NCI-H446 treated with DMSO at 0.1 percent for 48 hours (cell line): ENCODE measurements at regions not wholly inside any gene's neighbourhood (a gene's known extent, or its start where the extent isn't known, plus 50 kb on each side); places are given as distances from the start of the nearest gene placed in this dataset.
A peak's percentile ranks its signal among the peaks of the same experiment; 100 is the strongest.
"Not testable (repeated sequence)": the region's sequence is repeated elsewhere in the genome, so short reads cannot be mapped to it uniquely, and the experiment has no call there.

Experiments
- DNase-seq: peaks from one replicate; lab custom pipeline; 2025; lab: John Stamatoyannopoulos, UW

DNA sequence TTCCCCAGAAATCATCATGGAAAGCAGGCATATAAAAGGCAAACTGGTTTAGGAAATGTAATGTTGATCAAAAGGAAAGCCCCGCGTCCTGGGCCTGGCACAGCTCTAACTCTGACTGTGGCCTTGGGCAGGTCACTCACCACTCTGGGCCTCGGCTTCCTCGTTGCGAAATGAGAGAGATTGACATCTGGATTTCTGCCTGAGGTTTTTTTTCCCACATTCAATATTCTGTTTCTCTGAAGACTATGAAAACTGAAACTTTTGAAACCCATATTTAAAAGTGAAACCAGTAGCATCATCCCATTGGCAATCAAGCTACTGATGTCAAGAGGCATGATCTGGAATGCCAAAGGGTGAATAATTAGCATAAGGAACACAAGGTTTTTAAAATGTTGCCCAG lies 369.7 kb upstream of the NPVF start:
- DNase-seq: no peak

DNA sequence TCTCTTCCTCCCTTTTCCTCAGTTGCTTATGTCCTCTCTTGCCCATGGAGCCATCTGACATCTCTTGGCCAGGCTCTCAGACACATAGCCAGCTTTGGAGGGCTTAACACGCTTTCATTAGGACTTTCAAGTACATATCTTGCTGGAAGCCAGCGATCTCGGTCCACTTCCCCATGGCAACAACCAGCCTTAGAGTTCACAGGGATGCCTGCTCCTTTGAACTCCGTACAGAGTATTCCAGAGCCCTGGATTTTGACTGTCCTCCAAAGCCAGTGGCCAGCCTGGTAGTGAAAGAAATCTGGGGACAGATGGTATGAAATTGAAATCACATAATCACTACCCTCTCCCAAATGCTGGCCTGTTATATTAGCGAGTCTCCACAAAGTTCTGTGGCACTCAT lies 370.5 kb upstream of the NPVF start:
- peak; percentile 23 for DNase-seq

DNA sequence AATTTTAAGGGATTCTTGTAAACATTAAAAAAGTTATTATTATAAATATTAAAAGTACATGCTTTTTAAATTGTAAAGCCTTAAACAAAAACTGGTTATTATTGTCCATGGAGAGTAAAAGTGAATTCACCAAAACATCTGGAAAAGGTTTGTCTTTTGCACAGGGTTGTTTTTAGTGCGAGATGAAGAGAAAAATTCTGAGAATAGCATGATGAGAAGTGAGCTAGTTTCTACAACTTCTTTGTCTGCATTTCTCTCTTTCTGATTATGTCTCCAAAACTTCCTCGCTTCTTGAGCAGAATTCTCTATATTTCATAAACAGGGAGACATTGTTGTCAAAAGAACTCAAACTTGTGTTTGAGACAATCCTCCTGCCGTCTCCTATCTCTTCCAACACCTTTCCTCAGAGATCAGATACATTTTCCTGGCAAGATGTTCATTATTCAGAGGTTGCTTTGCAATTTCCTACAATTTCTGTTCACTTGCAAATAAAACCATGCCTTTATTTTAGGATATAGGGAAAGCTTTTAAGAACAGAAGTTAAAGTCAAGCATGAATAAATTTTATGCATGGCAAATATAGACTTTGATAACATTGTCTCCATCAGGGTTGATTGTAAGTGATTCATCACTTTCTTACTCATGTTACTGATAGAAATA lies 372.1 kb upstream of the NPVF start:
- DNase-seq: no peak

- not testable (repeated sequence) for DNase-seq
Observed at GRCh38 chr7:25602730-25603426, 374.6 kb upstream of the NPVF start.

DNA sequence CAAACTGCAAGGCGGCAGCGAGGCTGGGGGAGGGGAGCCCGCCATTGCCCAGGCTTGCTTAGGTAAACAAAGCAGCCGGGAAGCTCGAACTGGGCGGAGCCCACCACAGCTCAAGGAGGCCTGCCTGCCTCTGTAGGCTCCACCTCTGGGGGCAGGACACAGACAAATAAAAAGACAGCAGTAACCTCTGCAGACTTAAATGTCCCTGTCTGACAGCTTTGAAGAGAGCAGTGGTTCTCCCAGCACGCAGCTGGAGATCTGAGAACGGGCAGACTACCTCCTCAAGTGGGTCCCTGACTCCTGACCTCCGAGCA lies 375.1 kb upstream of the NPVF start:
- not testable (repeated sequence) for DNase-seq

DNA sequence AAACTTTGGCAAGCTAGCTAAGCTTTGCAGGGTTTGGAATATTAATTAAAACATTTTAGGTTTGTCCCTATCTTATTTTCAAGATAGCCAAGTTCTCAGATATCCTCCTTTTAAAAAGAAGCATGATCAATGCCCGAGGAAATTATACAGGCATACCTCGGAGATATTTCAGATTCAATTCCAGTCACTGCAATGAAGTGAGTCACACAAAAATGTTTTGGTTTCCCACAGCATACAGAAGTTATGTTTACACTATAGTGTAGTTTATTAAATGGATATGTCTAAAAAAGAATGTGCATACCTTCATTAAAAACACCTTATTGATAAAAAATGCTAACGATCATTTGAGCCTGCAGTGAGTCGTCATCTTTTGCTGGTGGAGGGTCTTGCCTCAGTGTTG lies 382.9 kb upstream of the NPVF start:
- no peak for DNase-seq

- DNase-seq: no peak
Observed at GRCh38 chr7:25613912-25614311, 385.6 kb upstream of the NPVF start.

DNA sequence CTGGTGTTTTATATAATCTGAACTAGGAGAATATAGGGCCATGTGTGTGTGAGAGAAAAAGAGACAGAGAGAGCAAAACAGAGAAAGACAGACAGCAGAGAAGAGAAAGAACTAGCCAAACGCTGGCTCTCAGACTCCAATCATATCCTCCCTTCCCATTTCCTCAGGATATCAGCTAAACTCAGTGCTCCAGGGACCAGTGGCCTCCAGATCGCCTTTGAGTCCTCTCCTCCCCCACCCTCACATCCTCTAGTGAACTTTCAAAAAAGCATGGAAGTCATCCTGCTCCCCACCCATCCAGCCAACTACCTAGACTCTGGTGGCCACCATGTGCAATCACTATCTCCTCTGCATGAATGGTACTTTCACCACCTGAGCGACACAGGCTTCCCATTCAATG lies 386.1 kb upstream of the NPVF start:
- no peak for DNase-seq

- no peak for DNase-seq
Observed at GRCh38 chr7:25615003-25615402, 386.7 kb upstream of the NPVF start.

DNA sequence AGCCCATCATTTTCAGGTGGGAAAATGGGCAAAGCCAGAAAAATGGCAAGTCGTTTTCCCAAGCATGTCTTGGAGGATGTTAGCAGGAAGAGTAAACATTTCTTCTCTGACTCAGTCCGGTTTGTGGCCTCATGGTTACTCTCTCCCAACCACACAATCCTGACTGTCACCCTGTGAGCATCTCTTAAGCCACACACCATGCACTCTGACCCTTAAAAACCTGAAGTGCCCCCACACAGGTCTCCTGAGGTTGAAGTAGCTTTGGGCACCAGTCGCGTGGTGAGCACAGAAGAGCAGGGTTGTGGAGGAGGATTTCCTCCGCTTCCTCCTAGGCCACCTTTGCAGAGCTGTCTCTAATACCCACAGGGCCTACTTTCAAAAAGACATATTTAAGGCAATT lies 387.3 kb upstream of the NPVF start:
- no peak for DNase-seq

DNA sequence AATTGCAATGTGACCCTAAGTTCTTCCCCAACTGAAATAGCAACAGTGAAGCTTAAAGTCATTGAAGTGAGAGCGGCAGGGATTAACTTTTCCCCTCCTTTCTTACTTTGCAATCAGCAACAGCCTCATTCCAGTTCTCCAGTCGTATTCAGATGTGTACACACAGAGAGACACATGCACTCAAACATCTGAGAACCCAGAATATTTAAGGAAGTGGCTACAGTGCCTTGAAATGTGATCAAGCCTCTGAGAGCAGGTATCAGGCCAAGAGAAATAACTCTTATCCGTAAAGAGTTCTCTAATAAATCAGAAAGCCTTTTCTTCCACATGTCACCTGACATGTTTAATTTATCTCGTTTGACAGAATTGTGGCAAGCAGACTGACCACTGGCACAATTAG lies 388.9 kb upstream of the NPVF start:
- no peak for DNase-seq

DNA sequence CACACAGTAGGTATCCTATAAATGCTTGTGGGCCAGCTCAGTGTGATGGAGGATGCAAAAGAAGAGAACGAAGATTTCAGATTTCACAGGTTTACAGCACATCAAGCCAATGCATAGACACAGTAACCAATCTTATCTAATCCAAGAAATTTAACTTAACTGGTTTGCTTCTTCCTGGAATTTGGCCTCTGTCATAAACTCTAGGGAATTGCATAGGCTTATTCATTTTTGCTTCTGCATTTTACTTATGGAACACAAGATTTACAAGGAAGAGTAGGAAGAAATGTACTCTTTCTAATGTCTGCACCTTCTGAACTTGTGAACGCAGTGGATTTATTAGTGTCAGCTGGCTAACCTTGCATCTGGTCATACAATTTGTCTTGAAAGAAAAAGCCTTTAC lies 389.4 kb upstream of the NPVF start:
- no peak for DNase-seq

DNA sequence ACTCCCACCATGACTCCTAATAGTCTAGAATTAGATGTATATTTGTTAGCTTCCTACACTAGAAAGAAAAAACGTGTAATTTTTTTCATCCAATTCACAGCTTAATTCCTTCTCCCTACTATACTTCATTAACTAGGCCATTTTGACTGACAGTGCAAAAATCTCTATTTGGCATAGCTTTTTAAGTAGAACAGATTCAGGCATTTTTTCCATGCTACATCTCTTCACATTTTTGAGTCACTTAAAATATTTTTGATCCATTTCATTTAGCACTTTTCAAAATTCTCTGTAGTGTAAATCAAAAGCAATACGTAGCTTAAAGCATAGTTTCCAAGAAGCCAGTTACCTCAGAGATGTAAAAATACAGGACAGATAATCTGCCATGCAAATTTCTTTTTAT lies 391.1 kb upstream of the NPVF start:
- DNase-seq: no peak

DNA sequence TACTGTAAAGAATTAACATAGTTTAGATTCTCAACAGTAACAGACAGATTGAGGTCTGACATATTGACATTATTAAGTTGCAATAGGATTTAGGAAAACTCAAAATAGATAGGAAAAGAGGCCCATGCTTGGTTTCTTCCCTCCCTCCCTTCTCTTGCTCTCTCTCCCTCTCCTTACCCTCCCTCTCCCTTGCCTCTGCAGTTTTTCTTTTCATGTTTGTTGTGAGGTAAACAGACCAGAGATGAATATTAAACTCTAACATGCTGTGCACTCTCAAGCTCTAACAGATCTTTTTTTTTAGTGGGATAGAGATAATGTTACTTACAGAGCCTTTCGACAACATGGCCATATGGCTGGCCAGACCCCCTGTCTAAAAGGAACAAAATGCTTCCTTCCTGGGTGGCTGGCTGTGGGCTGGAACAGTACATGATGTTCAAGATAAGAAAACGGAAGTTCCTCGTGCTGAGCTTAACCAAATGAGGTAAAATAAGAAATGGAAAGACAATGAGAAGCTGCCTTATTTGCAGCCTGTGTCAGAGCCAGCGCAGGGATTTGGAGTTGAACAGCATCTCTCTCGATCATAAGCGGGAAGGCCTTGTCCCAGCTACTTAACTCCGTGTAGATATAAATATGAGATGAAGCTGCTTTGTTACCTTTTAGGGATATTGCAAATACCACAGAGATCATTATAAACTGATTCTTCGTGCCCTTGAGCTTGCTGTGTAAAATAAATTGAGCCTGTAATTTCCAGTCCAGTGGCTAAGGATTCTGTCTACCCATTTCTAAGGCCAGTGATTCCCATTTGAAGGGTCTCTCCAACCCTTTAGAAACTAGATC lies 391.9 kb upstream of the NPVF start:
- no peak for DNase-seq

GRCh38 chr7:25621993-25622392 lies 393.7 kb upstream of the NPVF start:
- DNase-seq: no peak

DNA sequence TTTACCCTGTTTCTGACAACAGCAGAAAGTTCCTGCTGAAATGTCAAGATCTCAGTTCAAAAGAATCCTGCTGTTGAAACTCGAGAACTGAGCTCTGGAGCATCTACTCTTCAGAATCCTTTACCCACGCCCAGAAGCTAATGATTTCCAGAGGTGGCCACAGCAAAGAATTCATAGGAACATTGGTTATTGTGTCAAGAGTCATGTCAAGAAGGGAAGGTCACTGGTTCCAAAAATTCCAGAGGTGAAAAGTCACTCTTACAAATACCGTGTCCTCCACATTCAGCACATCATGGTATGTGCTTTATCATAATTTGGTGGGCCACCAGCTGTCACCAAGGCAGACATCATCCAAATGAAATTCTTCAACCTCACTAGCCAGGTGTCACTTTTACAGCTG lies 394.4 kb upstream of the NPVF start:
- no peak for DNase-seq

DNA sequence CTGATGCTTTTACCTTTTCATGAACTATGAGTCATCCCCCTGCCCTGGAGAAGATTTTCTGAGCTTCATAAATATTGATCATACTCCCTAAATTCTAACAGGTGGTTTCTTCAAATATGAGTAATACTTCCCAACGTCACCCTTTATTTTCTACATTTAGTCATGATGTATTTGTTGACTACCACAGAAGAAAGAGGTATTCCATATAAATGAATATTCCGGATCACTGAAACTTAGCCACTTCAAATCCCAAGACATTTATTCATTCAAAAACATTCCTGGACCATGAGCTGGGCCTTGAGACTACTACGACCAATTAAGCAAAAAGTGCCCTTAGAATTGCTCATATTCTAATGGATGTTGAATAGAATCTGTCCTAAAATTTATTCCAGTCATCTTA lies 395.8 kb upstream of the NPVF start:
- DNase-seq: no peak

- DNase-seq: no peak
Observed at GRCh38 chr7:25624833-25625232, 396.5 kb upstream of the NPVF start.

DNA sequence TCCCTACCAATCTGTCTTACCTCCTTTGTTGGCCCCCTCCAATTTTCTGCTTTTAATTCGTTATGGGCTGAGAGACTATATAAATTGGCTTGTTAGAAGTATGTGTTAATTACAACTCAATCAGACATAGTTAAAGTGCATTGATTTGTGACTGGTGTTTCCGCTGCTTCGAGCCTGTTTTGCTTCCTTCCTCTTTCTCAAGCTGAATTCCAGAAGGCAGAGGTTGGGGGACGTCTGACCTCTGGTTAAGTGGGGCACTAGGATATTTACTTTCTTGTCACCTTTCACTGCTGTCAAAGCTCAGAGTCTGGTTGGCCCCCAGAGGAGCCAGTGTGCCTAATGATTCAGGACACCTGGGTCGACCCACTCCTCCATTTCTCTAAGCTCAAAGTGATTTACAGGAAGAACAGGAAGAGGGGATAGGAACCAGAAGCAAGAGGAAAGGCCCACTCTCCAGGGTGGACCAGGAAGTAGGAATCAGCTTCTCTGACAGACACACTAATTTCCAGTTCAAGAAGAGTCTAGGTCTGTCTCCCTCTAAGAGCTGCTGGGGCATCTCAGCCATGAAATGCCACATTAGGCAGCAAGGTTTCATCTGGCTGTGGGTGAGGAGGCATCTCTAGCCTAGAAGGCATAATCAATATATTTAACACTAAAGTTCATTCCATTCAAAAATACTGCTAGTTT lies 397.2 kb upstream of the NPVF start:
- no peak for DNase-seq

DNA sequence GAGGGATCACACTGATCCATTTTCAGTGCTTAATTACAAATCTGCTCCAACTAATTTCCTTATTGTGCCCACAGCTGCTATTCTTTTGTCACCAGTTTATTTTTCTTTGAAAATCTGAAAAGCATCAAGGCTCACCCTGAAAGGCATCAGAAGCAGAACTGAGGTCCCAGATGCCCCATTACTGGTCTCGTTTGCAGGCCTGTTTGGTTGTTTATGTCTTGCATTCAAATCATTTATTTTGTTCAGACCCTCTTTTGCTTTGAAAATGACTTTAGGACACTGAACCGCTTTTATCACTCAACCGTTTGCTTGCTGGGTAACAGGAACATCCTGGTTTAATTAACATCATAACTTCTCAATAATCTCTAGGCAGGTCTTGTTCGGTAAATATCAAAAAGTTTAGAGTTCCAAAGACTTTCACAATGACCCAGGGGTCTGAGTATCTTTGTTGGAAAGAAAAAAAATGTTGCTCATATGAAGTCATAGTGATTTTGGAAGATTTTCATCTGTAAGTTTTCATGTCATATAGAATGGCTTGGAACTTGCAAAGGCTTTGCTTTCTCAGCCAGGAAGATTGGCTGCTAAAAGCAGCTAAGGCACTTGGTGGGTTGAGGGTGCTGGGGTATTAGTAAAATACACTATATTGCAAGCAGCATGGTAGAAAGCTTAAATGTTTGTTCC lies 398.3 kb upstream of the NPVF start:
- no peak for DNase-seq

DNA sequence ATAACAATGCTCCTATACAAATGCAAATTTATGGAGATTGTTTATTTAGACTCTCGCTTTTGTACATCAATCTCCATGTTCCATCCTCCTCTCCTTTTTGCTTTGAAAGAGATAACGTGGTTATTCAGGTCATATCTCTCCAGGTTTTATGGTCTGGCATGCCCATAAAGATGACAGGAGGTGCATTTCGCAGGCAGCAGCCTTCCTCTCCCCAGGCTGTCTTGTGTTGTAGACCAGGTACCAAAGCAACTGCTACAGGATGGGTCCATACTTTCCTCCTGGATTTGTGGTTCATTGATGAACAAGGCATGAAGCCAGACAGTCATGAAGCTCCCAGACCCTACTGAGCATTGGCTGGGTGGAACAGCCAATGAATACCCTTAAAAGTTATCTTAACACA lies 400.2 kb upstream of the NPVF start:
- DNase-seq: no peak

DNA sequence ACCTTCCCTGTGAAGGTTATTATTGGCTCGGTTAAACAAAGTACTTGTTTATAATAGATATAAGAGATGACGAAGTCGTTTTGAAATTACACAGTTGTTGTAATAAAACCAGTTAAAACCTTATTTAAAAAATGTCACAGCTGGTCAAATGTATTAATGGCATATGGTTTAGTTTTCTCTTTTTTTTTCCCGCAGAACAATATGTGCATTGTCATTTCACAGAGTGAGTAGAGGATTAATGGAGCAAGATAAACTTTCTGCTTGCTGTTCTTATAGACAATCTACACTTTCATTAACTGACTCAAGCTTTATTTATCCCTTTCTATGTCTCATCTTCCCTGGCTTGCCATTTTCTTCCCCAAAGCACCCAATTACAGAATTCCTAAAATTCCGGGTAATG lies 404.3 kb upstream of the NPVF start:
- no peak for DNase-seq
